SW 1271 (cell line): ENCODE measurements at regions not wholly inside any gene's neighbourhood (a gene's known extent, or its start where the extent isn't known, plus 50 kb on each side); places are given as distances from the start of the nearest gene placed in this dataset.
"Not testable (repeated sequence)": the region's sequence is repeated elsewhere in the genome, so short reads cannot be mapped to it uniquely, and the experiment has no call there.

ENCODE experiments used
- DNase-seq, 2 experiments: peaks; one replicate each; lab custom pipeline; 2025; lab: John Stamatoyannopoulos, UW

- DNase-seq = no peak
Observed at GRCh38 chrX:50967736-50968135, 57.2 kb downstream of the BMP15 start.

GRCh38 chrX:50968871-50969635 lies 58.5 kb downstream of the BMP15 start:
- not testable (repeated sequence) for DNase-seq

GRCh38 chrX:50971395-50971794 lies 60.9 kb downstream of the BMP15 start:
- DNase-seq = no peak

- DNase-seq = no peak
Observed at GRCh38 chrX:50973199-50973598, 62.7 kb downstream of the BMP15 start.

- no peak for DNase-seq
Observed at GRCh38 chrX:50978920-50979682, 68.6 kb downstream of the BMP15 start.

GRCh38 chrX:50980251-50980650 lies 69.7 kb downstream of the BMP15 start:
- no peak for DNase-seq

GRCh38 chrX:50988649-50989048 lies 78.1 kb downstream of the BMP15 start:
- no peak for DNase-seq

GRCh38 chrX:50996930-50997329 lies 86.4 kb downstream of the BMP15 start:
- DNase-seq = no peak

- not testable (repeated sequence) for DNase-seq
Observed at GRCh38 chrX:51000384-51000783, 89.8 kb downstream of the BMP15 start.

GRCh38 chrX:51001733-51002632 lies 91.4 kb downstream of the BMP15 start:
- not testable (repeated sequence) for DNase-seq

GRCh38 chrX:51006064-51006463 lies 95.5 kb downstream of the BMP15 start:
- no peak for DNase-seq

GRCh38 chrX:51024106-51024696 lies 113.7 kb downstream of the BMP15 start:
- DNase-seq = no peak

- no peak for DNase-seq
Observed at GRCh38 chrX:51026862-51027261, 116.3 kb downstream of the BMP15 start.

GRCh38 chrX:51035746-51036145 lies 125.2 kb downstream of the BMP15 start:
- DNase-seq = no peak

GRCh38 chrX:51047950-51048349 lies 137.4 kb downstream of the BMP15 start:
- DNase-seq = no peak

- DNase-seq = no peak
Observed at GRCh38 chrX:51053741-51054140, 143.2 kb downstream of the BMP15 start.

GRCh38 chrX:51098046-51098445 lies 187.5 kb downstream of the BMP15 start:
- DNase-seq = no peak

- not testable (repeated sequence) for DNase-seq
Observed at GRCh38 chrX:51119058-51119926, 208.8 kb downstream of the BMP15 start.

GRCh38 chrX:51125743-51126142 lies 206.9 kb upstream of the NUDT10 start:
- not testable (repeated sequence) for DNase-seq

GRCh38 chrX:51144828-51145442 lies 187.7 kb upstream of the NUDT10 start:
- DNase-seq = peak in 1 of 2 experiments; percentile 0
